GM18868 (cell line): ENCODE measurements at regions not wholly inside any gene's neighbourhood (a gene's known extent, or its start where the extent isn't known, plus 50 kb on each side); places are given as distances from the start of the nearest gene placed in this dataset.

Experiments
- ATAC-seq: cut with Tn5 transposase; IDR thresholded peaks from one replicate; pipeline ENCODE4 v1.9.1; 2021; ENCODE audit warnings: mild to moderate bottlenecking, moderate library complexity; ENCODE audit not compliant: unreplicated experiment

GRCh38 chr12:30828686-30829085 lies 73.9 kb upstream of the CAPRIN2 start:
- no peak for ATAC-seq

GRCh38 chr12:30827101-30828066 lies 72.6 kb upstream of the CAPRIN2 start:
- no peak for ATAC-seq

DNA sequence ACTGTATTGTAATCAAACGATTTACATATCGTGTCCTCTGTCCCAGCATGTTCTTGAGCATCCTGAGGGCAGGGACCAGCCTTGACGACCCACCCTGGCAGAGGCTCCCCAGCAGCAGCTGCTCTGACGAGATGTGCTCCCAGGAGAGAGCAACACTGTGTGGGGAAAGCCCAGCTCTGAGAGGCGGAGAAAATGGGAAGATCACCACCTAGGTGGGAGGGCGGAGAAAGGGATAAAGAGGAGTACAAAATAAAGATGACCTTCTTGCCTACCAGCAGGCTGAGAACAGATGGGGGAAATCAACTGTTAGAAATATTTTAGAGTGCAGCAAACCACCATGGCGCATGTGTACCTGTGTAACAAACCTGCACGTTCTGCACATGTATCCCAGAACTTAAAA lies 71.5 kb upstream of the CAPRIN2 start:
- no peak for ATAC-seq

GRCh38 chr12:30825341-30825740 lies 70.6 kb upstream of the CAPRIN2 start:
- no peak for ATAC-seq

GRCh38 chr12:30824311-30824710 lies 69.6 kb upstream of the CAPRIN2 start:
- no peak for ATAC-seq

- ATAC-seq, result no peak
Measured at GRCh38 chr12:30823764-30824163, 69.0 kb upstream of the CAPRIN2 start.

DNA sequence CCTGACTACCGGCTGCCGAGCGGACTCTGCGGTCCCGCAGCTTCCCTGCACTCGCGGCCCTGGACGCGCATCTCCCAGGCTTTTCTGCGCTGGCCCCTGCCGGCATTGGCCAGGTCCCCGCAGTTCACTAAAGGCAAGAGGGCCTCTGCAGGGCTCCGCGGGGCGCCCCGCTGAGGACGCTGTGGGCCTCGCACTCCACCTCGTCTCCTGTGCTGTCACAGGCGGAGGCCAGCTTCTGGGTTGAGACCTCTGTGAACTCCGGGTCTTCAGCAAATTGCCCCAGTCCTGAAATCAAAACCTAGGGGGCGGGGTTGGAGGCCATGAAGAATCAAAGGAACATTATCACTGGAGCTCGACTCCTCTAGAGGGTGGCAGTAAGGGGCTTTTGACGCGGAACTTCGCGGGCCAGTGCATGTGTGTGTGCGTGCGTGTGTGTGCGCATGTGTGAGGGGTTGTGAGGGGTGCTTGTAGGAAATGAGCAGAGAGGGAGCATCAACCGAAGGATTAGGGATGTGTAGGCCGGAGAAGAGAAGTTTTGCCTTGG lies 68.5 kb upstream of the CAPRIN2 start:
- peak; percentile 56 for ATAC-seq

DNA sequence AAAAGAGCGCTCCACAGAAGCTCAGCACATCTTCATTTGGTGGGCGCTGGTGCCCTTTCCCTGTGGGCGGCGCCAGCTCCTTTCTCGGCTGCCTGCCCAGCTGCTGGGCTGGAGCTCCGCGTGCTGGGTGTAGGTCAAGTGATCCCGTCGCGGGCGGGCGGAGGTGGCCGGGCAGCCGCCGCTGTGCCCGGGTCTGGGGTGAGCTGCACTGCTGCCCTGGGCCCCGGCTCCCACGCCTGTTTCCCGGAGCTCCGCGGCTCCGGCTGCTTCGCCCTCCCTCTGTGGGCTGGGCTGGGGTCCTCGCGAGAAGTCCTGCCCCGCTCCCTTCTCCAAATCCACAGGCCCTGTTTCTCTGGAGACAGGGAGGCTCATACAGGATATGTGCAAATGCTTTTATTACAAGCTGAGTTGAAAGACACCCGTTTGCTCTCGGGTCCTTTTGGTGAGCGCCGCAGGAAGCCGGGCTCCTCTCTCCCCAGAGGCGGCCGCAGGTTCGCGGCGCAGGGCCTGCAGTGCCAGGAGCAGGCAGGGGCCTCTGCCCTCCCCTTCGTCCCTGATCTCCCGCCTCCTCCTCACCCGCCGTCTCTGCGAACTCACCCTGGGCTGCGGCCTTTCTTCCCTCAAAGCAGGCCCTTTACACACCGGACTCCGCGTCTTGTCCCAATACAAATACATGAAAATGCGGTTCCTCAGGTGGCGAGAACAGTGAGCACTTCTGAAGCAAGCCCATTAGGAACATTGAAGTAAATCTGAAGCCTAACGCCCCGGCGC lies 67.8 kb upstream of the CAPRIN2 start:
- ATAC-seq, result peak; percentile 51

GRCh38 chr12:30820406-30820946 lies 65.7 kb upstream of the CAPRIN2 start:
- no peak for ATAC-seq

DNA sequence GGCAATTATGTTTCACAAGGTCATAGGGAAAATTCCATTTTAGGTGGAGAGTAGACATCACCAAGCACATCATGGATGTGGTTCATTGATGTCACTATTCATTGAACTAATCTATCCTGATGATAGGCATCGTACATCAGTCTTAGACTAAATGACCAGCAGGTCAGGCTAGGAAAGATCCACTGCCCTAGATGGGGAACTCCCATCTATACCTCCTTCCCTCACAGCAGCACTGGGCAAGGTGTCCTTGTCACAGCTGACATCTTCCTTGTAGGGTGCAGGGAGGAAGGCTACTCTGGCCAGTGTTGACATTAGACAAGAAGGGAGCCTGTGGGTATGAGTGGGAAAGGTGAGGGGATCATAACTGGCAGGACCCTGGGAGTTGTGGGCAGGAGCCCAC lies 63.8 kb upstream of the CAPRIN2 start:
- ATAC-seq, result no peak

DNA sequence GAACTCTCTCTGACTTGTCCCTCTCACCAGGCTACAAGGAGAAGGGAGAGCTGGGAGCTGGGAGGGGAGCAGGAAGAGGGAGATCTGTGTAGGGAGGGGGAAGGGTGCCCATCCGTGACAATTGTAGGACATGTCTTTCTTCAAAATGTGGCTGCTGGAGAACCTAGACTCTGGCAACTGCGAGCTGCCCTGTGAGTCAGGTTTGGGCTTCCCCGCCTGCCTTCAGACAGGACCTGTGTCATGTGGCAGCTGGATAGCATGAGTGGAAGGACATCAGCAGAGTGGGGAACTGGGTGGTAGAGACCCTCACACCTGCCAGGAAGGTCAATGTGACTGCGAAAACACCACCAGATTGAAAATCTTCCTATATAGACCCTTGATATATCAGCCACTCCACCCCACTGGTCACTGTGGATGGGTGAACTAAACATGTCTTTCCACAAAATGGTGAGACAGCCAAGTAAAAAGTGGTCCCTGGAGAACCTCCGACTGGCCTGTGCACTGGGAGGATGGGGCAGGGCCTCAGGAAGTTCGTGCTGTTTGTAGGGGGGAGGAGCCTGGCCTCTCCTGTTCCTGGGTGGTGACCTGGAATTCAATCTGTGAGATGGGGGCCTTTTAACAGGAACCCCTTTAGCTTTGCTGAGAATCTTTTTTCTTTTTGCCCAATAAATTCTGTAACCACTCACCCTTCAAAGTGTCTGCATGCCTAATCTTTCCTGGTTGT lies 62.2 kb upstream of the CAPRIN2 start:
- ATAC-seq, result no peak

DNA sequence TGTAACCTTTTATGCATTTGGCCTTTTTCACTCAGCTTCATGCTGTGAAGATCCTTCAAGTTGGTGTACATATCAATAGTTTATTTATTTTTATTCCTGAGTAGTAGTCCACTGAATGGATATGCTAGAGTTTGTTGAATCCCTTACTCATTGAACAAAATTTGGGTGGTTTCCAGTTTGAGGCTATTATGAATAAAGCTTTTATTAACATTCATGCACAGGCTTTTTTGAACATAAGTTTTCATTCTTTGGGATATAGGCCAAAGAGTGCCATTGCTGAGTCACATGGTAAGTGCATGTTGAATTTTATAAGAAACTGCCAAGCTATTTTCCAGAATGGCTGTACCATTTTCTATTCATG lies 59.5 kb upstream of the CAPRIN2 start:
- ATAC-seq, result no peak

GRCh38 chr12:30813525-30814294 lies 59.0 kb upstream of the CAPRIN2 start:
- ATAC-seq, result no peak

GRCh38 chr12:30811966-30812365 lies 57.2 kb upstream of the CAPRIN2 start:
- ATAC-seq, result no peak

DNA sequence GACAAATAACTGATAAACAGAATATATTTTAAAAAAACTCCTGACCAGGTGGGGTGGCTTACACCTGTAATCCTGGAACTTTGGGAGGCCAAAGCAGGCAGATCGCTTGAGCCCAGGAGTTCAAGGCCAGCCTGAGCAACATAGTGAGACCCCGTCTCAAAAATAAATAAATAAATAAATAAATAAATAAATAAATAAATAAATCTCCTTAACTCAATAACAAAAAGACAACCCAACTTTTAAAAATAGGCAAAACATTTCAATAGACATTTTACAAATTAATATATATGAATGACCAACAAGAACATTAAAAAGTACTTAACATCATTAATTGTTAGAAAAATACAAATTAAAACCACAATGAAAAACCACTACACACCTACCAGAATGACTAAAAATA lies 56.2 kb upstream of the CAPRIN2 start:
- ATAC-seq, result no peak

- ATAC-seq, result no peak
Measured at GRCh38 chr12:30807695-30808034, 52.9 kb upstream of the CAPRIN2 start.

DNA sequence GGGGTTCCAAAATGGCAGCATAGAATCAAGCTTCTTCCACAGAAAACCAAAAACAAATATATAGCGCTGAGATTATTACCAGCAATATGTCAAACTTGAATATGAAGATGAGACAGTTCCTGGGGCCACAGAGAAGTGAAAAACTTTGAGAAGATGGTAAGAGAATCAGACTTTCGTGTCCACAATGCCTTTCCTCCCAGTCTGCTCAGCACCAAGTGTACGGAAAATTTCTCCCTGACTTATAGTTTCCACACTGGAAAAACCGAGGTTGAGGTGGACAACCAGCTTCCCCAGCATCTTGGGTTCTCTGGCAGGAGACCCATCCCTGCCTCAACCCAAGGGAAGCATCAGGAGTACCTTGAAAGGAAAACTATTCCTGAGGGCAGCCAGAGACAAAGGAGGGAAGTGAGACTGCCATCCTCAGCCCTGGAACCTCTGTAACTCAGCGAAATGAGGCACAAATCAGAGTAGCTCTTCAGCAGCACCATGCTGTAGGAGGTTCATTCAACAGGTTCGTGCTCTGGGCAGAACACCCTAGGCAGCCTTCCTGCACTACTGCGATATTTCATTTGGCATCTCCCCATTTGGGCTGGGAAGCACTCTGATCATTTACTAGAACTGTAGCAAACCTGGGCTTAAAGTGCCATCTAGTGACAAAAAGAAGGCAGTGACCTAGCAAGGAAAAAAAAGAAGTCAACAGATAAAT lies 52.4 kb upstream of the CAPRIN2 start:
- peak; percentile 78 for ATAC-seq

DNA sequence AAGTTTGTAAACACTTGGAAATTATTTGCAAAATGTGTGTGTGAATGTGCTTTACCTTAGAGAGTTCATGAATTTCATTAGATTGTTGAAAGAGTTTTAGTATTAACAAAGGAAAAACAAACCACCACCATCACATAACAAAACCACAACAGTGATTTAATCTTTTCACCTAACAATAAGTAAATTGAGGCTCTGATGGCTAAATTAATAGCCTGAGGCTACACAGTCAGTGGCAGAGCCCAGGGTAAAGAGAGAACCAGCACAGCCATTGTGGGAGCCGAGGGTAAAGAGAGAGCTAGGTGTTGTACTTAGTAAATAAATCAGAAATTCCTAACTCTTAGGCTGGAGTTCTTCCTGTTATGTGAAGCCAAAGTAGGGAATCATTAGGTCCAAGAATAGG lies 51.2 kb upstream of the CAPRIN2 start:
- no peak for ATAC-seq
